ENCODE measurements at regions not wholly inside any gene's neighbourhood (a gene's known extent, or its start where the extent isn't known, plus 50 kb on each side); places are given as distances from the start of the nearest gene placed in this dataset.
A peak's percentile ranks its signal among the peaks of the same experiment; 100 is the strongest.

DNA sequence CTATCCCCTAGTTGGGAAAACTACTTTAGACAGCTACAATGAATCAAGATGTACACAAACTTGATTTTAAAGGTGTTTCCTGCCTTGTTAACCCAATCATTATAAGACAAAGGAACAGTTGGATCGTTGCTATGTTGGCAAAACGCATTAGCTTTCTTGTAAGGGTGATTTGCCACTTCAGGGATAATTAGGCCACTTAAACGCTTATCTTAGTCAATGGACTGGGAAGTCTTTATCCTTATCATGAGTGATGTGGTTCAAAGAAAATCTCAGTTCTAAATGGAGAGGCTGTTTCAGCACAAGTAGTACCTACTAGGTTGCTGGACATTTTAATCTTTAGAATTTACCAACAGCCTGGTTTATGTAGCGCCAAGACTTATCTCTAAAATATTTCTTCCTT lies 406.1 kb upstream of the MEX3C start:
- intact Hi-C loops (cut with DNase I) = no loop called here
- DNase-seq = no peak
- no peak for ATAC-seq (ENCODE audit: poor library complexity)

DNA sequence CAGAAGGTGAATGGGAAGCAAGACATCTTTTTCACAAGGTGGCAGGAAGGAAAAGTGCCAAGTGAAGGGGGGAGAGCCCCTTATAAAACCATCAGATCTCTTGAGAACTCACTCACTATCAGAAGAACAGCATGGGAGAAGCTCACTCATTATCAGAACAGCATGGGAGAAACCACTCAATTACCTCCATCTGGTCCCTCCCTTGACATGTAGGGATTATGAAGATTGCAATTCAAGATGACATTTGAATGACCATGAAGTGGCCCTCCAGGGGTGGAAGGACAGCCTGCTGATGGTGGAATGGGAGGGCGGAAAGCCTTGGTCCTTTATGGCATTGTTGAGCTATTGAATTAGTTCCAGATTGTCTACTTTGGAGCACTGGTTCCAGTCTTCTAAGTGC lies 413.0 kb upstream of the MEX3C start:
- DNase-seq (no peak), ATAC-seq (ENCODE audit: poor library complexity) (no peak)
- intact Hi-C loops (cut with DNase I) = no loop called here

DNA sequence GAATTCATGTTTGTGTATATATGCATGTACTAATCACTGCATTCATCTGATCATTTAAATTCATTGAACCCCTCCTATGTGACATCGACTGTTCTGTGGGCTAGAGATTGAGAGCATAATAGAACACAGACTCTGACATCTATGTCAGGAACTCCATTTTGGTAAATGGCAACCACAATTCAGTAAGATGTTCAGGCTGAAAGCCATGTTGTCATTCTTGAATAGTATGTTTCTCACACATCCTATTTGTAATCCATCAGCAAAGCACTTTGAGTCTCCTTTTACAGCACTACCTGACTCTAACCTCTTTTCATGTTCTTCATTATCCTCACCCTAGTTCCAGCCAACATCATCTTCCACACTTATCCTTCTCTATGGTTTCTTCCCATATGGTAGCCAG lies 413.8 kb upstream of the MEX3C start:
- DNase-seq = no peak
- intact Hi-C loops (cut with DNase I) = no loop called here
- ATAC-seq (ENCODE audit: poor library complexity) = no peak

DNA sequence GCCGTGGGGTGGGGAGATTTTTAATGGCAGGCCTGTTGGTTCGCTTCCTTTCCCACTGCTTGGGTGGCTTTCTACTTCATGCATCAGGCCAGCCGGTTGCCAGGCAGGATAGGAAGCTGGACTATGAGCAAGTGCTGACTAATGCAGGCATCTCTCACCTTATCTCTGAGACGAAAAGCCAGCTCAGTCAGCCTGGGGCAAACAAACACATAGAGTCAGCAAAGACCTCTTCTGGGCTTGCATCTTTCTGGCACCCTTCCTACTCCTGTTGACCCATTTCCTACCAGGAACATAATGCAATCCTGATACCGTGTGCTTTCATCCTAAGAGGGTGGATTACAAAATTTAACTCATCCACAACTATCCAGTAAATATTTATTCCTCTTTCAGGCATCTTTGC lies 416.6 kb upstream of the MEX3C start:
- intact Hi-C loops (cut with DNase I) = no loop called here
- DNase-seq (peak; percentile 37), ATAC-seq (ENCODE audit: poor library complexity) (peak; percentile 57)

DNA sequence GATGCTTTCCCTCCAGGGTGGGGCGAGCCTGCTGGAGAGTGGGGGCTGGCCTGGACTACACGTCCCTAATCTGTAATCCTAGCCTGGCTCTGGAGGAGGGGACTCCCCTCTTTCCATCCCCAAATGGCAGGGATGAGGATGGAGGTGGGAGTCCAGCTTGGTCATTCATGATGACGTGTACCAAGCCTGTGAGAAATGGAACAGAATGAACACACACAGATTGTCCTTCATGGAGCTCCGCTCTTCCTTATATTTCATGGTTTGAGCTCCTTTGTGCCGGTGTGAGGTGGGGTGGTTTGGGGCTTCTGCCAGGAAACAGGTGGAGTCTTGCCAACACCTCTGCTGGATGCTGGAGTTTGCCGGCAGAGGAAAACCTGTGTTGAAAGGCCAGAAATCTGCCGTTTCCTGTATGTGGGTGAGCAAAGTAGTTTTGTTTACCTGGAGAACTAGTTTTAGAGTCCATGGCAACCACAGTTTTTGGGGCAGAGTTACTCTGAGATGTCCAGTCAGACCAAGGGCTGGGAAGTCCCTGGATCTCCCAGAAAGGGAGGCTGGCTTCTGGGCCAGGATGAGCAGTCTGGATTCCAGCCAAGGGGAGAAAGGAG lies 417.6 kb upstream of the MEX3C start:
- DNase-seq = no peak
- intact Hi-C loops (cut with DNase I) = no loop called here
- ATAC-seq (ENCODE audit: poor library complexity) = no peak

DNA sequence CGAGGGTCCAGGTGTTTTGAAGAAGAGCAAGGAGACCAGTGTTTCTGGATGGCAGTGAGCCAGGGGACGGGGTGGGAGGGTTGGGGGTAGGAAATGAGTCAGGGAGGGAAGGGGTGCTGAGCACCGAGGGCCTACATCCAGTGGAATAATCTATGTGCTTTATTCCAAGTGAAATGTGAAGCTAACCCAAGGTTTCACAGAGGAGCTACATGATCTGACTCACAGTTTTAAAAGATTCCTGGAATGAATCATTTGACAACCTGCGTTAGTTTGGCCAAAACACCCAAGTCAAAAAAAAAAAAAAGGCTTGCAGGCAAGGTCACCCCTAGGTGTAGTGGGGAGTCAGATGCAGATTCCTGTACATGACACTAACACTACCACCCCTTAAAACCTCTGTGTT lies 419.7 kb upstream of the MEX3C start:
- DNase-seq (no peak), ATAC-seq (ENCODE audit: poor library complexity) (no peak)
- intact Hi-C loops (cut with DNase I) = no loop called here

DNA sequence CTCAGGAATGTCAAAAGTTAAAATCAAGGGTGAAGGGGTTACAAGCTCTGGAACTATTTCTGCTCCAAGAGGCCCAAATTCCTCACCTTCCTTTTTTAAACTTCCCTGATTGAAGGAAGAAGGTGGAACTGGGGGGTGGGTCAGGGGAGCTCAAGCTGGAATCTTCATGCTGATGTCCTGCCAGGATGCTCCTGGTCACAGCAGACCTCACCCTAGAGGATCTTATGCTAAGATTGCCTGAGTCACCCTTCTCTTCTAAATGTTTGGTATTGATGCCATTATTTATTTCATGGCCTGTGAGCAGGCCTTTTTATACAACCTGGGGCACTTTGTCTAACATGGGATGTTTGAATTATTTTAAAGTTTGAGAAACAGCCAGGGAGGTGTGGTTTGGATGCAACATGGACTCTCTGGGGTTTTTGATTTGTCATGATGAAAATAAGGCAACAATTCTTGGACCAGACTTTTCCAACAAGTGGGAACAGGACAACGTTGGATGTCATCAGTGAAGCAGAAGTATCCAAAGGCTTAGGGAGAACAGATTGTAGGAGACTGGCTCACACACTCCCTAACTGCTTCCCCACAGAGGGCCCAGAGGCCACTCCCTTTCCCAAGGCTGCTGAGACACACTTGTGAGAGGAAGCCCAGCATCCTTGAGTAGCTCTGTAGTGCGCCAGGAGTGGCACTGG lies 420.2 kb upstream of the MEX3C start:
- DNase-seq (no peak), ATAC-seq (ENCODE audit: poor library complexity) (no peak)
- intact Hi-C loops (cut with DNase I) = no loop called here

DNA sequence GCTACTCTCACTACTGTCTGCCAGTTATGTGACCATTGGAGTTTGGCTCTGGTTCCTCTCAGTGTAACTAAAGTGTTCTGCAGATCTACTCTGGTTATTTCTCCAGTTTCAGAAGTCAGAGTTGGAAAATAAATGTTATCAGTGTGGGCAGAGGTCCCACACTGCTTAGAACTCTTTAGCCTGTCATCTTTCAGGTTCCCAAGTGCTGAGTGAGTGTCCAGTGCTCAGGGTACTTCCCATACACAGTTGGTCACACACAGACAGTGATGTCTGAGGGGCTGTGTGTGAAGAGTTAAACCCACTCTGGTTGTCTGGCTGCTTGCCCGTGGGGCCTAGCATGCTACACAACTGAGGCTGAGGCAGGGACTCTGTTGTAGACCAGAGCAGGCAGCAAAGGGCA lies 421.8 kb upstream of the MEX3C start:
- DNase-seq (no peak), ATAC-seq (ENCODE audit: poor library complexity) (peak; percentile 29)
- intact Hi-C loops (cut with DNase I) = no loop called here

DNA sequence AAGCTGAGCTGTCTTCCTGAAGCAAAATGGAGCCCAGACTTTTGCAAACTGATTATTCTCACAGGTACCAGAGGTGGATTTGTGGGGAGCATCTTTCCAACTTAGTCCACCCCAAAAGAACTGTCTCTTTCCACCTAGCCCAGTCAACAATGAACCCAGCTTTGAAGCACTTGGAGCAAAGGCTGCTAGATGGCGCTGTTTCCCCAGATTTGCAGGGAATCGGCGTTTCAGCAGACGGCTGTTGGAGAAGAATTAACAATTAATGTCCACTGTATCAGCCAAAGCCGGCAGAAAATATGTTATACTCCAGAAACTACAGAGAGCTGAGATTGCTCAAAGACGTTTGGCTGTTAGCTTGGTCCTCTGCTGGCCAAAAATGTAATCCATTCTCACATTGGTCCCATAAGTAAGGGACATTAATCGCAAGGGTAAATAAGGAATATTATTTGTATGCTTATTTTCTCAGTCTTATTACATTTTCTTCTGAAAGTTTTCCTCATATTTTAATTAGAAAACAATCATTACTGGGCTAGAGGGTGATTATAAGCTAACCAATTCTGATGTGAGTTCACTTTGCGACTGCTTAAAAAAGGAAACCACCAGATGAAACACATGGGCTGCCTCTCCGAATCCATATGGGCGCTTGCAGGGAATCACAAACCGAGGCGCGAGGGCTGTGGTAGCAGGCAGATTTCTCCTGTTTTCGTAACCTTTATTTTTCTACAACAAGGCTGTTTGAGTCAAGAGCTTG lies 423.8 kb upstream of the MEX3C start:
- peak; percentile 71 for ATAC-seq (ENCODE audit: poor library complexity)
- peak; percentile 54 for DNase-seq
- intact Hi-C loops (cut with DNase I) = no loop called here

DNA sequence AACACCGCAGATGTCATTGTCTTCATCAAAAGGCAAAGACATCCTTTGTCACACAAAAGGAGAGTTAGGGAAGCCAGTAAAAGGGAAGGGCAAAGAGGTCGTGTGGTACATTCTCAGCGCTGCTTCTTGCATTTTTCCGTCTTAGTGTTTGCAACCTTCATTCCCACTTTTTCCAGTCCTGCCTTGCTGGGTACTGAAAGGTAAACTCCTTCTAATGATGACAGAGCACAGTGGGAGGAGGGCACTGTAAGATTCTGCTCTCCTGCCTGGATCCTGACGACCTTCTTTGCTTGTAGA lies 424.3 kb upstream of the MEX3C start:
- ATAC-seq (ENCODE audit: poor library complexity) (no peak), DNase-seq (no peak)
- intact Hi-C loops (cut with DNase I) = no loop called here

DNA sequence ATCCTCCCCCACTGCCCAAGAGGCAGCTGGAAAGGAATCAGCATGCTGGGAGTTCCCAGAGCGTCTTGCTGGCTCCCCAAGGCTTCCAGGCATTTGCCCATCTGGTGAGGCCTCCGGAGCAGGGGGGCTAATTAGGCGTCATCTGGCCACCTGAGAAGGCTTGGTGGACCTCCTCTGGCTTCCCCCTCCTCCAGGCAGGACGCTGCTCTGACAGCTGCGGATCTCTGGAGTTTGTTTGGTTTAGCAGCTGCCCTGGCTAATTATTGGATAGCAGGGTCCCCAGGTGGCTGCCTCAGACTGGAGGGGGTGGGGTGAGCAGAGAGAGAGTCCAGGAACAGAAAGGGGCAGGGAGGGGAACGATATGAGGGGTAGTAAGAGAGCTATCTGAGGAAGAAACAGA lies 425.2 kb upstream of the MEX3C start:
- ATAC-seq (ENCODE audit: poor library complexity) (no peak), DNase-seq (no peak)
- intact Hi-C loops (cut with DNase I) = no loop called here

DNA sequence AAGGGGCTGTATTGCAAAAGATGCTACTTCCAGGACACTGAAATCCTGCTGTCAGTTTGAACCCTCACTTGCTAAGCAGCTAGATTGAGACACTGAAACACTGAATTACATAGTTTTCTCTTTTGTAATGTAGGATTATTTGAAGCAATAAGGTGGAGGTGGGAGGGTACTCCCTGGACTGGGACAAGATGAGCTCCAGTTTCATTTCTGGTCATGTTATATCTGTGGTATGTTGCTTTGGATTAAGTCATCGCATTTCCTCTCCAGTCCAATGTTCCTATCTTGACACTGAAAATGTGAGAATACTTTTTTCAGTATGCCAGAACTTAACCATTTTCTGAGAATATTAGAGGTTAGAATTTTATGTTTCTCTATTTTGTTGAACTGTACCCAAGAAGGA lies 426.2 kb upstream of the MEX3C start:
- intact Hi-C loops (cut with DNase I) = no loop called here
- ATAC-seq (ENCODE audit: poor library complexity) (no peak), DNase-seq (no peak)

DNA sequence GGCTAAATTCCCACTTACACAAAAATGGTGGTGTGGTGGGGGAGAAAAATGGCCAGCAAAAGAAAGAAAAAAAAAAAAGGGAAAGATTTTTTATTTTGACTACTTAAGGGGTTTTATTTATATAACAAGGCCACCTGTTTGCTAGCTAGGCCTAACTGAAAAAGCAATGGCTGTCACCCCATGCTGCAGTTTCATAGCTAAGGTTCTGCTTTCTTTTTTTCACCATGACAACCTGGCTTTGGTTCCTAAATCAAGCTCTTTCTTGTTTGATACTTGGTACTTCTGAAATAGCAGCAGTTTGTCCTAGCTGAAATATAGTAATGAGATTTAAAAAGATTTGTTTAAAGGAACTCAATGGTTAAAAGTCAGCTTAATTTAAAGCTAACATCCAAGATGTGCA lies 433.2 kb upstream of the MEX3C start:
- intact Hi-C loops (cut with DNase I) = no loop called here
- ATAC-seq (ENCODE audit: poor library complexity) = no peak
- no peak for DNase-seq

DNA sequence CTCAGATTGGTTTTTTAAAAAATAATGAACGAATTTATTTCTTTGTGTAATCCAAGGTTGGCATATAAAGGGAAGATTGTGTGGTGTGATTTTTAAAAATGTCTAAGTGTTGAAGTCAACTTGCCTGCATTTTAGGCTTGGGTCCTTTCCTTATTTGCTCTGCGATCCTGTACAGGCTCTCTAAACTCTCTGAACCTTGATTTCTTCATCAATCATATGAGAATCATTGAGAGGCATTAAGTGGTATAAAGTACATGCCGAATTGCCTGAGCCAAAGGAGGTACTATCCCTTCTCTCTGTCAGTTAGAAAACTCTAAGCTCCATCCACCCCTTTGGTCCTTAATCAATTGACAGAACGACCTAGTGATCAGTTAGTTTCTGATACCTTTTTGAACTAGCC lies 440.4 kb upstream of the MEX3C start:
- DNase-seq (no peak), ATAC-seq (ENCODE audit: poor library complexity) (no peak)
- intact Hi-C loops (cut with DNase I) = no loop called here

DNA sequence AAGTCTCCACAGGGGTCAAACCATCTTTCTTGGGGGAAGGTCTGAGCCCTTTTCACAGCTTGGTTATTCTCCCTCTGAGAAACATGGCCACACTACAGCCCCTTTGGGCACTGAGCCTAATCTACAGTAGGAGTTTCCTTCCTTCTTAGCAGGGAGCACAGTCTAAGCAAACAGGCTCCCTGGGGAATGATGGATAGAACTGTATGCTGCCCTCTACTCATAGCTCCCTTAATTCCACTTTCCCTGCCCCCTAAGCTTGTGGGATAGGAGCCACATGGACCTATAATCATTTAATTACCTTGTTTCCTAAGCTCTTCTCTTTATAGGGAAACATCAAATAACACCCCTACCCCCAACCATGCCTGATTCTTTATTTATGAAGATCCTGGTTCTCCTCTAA lies 442.1 kb upstream of the MEX3C start:
- intact Hi-C loops (cut with DNase I) = no loop called here
- no peak for ATAC-seq (ENCODE audit: poor library complexity)
- no peak for DNase-seq

DNA sequence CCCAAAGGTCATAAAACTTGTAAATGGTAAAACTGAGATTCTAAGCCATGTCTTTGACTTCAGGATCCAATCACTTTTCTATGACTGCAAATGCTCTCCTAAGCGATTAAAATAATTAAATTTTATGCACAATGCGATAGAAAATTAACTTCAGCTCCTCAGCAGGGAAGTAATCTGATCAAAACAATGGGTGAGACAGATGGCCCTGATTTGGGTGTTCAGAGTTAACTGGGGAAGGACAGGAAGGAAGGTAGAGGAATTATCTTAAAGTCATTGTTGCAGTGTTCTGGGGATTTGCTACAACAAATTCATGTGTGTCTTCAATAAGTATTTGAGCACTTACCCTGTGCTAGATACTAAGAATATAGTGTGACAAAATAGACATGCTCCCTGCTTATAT lies 446.0 kb upstream of the MEX3C start:
- ATAC-seq (ENCODE audit: poor library complexity) (no peak), DNase-seq (no peak)
- intact Hi-C loops (cut with DNase I) = no loop called here

DNA sequence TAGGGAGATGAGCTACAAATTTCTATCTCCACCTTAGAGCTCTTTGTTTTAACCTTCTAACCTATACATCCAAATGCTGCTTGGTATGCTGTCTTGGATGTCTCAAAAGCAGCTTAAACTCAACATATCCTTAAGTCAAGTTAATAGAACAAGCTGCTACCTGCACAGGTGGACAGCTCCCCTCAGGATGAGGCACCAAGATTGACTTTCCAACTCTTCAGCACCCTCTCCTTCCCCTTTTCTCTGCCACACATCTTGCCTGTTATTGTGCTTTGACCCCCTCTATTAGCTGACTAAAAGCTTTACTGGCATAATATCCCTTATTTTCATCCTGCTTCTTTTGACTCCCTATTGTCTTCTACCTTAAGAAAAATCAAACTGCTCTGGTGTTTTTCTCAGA lies 448.1 kb upstream of the MEX3C start:
- ATAC-seq (ENCODE audit: poor library complexity) (no peak), DNase-seq (no peak)
- intact Hi-C loops (cut with DNase I) = no loop called here

DNA sequence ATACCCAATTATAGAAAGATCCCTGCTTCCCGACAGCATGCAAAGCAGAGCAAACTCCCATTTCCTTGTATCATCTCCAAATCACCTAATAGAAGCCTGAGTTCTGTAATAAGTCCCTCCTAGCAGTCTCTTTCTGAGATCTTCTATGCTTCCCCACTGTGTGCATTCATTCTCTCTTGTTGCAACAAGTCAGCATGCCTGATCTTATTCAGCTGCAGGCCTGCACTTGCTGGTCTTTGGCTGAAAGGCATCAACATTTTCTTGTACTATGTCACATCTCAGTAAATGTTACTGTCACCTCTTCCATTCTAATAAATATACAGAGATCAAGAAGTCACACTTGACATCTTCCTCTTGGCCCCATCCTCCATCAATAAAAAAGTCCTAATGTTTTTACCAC lies 449.9 kb upstream of the MEX3C start:
- intact Hi-C loops (cut with DNase I) = no loop called here
- DNase-seq = no peak
- no peak for ATAC-seq (ENCODE audit: poor library complexity)

DNA sequence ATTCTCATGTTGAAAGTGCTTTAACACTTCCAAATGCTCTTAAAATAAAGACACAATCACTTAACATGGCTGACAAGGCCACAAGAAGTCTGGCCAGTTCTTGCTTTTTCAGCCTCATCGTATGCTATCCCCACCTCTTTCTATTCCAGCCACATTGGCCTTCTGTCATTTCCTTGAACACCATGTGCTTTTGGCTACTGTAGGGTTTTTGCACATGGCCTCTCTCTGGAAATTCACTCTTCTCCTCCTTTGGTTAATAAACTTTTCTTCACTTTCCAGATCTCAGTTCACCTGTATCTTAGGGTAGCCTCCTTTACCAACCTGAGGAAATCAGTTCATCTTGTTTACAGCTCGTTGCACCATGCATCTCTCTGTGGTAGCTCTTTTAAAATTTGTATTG lies 450.5 kb upstream of the MEX3C start:
- no peak for DNase-seq
- no peak for ATAC-seq (ENCODE audit: poor library complexity)

DNA sequence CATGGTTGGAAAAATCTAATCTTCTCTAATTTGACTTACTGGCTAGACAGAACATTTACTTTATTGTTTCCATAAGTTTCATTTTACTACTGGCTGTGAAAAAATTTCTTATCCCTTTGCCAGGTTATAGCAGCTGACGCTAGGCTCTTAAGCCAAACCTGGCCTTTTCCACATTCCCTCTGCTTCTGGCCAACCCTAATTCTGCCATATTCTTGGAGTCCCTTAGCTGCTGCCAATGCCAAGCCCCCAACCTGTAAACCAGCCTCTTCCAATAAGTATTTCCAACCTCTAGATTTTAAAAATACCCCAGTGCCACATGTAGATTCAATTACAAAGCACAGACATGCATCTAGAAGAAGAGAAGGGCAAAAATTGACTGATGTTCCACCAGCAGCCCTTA lies 452.3 kb upstream of the MEX3C start:
- DNase-seq (no peak), ATAC-seq (ENCODE audit: poor library complexity) (no peak)
- intact Hi-C loops (cut with DNase I) = no loop called here

More for the DNA sequence above, 450.5 kb upstream of the MEX3C start:
- intact Hi-C loops (cut with DNase I) = no loop called here

DNA sequence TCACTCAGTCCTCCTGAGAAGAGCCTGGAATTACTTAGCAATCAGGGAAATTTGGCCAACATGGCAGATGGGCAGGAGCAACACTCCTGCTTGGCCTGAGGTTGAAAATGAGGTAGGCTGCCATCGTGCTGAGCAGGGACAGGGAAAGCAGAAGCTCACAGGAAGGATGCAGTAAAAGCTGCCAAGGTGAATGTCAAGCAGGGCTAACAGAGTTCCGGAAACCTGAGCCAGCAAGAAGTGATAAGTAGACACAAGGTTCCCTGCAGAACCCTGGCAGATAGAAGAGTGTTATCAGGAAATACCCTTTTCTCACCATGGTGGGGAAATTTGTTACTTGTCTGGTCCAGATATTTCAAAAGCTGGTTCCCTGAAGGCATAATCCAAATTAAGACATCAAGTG lies 454.3 kb upstream of the MEX3C start:
- intact Hi-C loops (cut with DNase I) = no loop called here
- DNase-seq (no peak), ATAC-seq (ENCODE audit: poor library complexity) (no peak)
